HCT116 (cell line): ENCODE measurements at regions not wholly inside any gene's neighbourhood (a gene's known extent, or its start where the extent isn't known, plus 50 kb on each side); places are given as distances from the start of the nearest gene placed in this dataset.

Experiments used
- ATAC-seq: fragments of 200-7000 bp; cut with Tn5 transposase; 2 replicates; pipeline ENCODE4 v1.9.1; 2020; ENCODE audit warnings: mild to moderate bottlenecking, moderate library complexity
- BruUV-seq: library from RNA; stranded (reverse); fragments of 400-500 nt; replicated peaks from 2 replicates; lab custom pipeline; 2021; lab: Mats Ljungman, UMichigan
- CTCF ChIA-PET: fragments of 300-600 bp; sonication (Branson Sonifier 250); formaldehyde crosslinking; loops from one replicate; lab custom pipeline; 2021; ENCODE audit warnings: antibody characterized with exemption; lab: Charles Lee
- POLR2A ChIA-PET: fragments of 300-600, 350-600 bp; sonication (Branson Sonifier 250); formaldehyde crosslinking; loops from one replicate; lab custom pipeline; 2021; ENCODE audit warnings: antibody characterized with exemption; lab: Charles Lee
- RAD21 ChIA-PET, 2 experiments: fragments of 300-600 bp; sonication (Branson Sonifier 250); formaldehyde crosslinking; loops; one replicate each; lab custom pipeline; 2023; ENCODE audit warnings: low total read pairs in 2 of 2; ENCODE audit not compliant: uncharacterized antibody in 2 of 2, unreplicated experiment in 2 of 2, low non-redundant PET in 1 of 2; lab: Charles Lee
- DNase-seq: peaks from one replicate; pipeline ENCODE4 v3.0.0-alpha.2; 2010; ENCODE audit warnings: low read depth, low spot score
- H2AFZ ChIP-seq: fragments of 200-600 bp; shearing (Covaris generic), sonication (generic); 2 replicates; pipeline ENCODE4 v1.6.1; 2017; ENCODE audit warnings: low read depth, mixed run types, mixed read lengths, antibody characterized with exemption, low read length; ENCODE audit not compliant: poor library complexity, severe bottlenecking
- H3K27ac ChIP-seq: 2 replicates; pipeline ENCODE4 v1.5.1; 2012; ENCODE audit warnings: low read depth, low read length
- H3K27me3 ChIP-seq: fragments of 200-600 bp; sonication (generic); 2 replicates; pipeline ENCODE4 v1.6.1; 2016; ENCODE audit warnings: mixed run types, low read length, mixed read lengths; ENCODE audit not compliant: insufficient read depth
- H3K36me3 ChIP-seq, 2 experiments: fragments of 200-500 bp in 1 of 2; fragments of 200-600 bp in 1 of 2; sonication (Bioruptor generic) in 1 of 2; sonication (generic) in 1 of 2; 2 replicates each; pipeline versions ENCODE4 v1.5.1 to v1.6.1; 2014 to 2016; ENCODE audit warnings: low read length in 2 of 2, inconsistent platforms in 1 of 2, mixed read lengths in 1 of 2, mixed run types in 1 of 2; ENCODE audit not compliant: insufficient read depth in 2 of 2, control insufficient read depth in 1 of 2
- H3K4me1 ChIP-seq, 2 experiments: fragments of 200-600 bp in 1 of 2; sonication (generic) in 1 of 2; 2 replicates each; pipeline versions ENCODE4 v1.5.1 to v1.6.1; 2012 to 2017; ENCODE audit warnings: low read length in 2 of 2, inconsistent platforms in 1 of 2, mild to moderate bottlenecking in 1 of 2, mixed read lengths in 1 of 2, mixed run types in 1 of 2, moderate library complexity in 1 of 2; ENCODE audit not compliant: insufficient read depth in 2 of 2, control insufficient read depth in 1 of 2
- H3K4me2 ChIP-seq: fragments of 200-600 bp; sonication (generic); 2 replicates; pipeline ENCODE4 v1.6.1; 2017; ENCODE audit warnings: mixed run types, low read length, mixed read lengths
- H3K4me3 ChIP-seq, 2 experiments: fragments of 200-600 bp in 1 of 2; sonication (generic) in 1 of 2; replicated peaks in 1 of 2; 2 replicates each; pipeline ENCODE4 v1.5.1; 2011 to 2016; ENCODE audit warnings: low read length in 2 of 2, control low read depth in 1 of 2, low read depth in 1 of 2, mild to moderate bottlenecking in 1 of 2, mixed read lengths in 1 of 2, mixed run types in 1 of 2
- H3K79me2 ChIP-seq: fragments of 200-600 bp; sonication (generic); 2 replicates; pipeline ENCODE4 v1.6.1; 2017; ENCODE audit warnings: mild to moderate bottlenecking, mixed run types, low read length, moderate library complexity, mixed read lengths; ENCODE audit not compliant: insufficient read depth
- H3K9ac ChIP-seq: fragments of 200-600 bp; sonication (generic); 2 replicates; pipeline ENCODE4 v1.6.1; 2016; ENCODE audit warnings: low read length, mixed read lengths
- H3K9me2 ChIP-seq: fragments of 200-600 bp; sonication (generic), shearing (Covaris generic); 2 replicates; pipeline ENCODE4 v1.6.1; 2017; ENCODE audit warnings: mixed run types, mild to moderate bottlenecking, moderate library complexity; ENCODE audit not compliant: insufficient read depth
- H3K9me3 ChIP-seq, 2 experiments: fragments of 200-500 bp in 1 of 2; fragments of 200-600 bp in 1 of 2; sonication (Bioruptor generic) in 1 of 2; sonication (generic) in 1 of 2; 2 replicates each; pipeline ENCODE4 v1.6.1; 2014 to 2017; ENCODE audit warnings: low read length in 2 of 2, mixed read lengths in 2 of 2, inconsistent platforms in 1 of 2, low read depth in 1 of 2, mild to moderate bottlenecking in 1 of 2, mixed run types in 1 of 2, moderate library complexity in 1 of 2; ENCODE audit not compliant: control insufficient read depth in 1 of 2, insufficient read depth in 1 of 2
- H4K20me1 ChIP-seq: fragments of 200-600 bp; sonication (generic), shearing (Covaris generic); 2 replicates; pipeline ENCODE4 v1.6.1; 2017; ENCODE audit warnings: mixed run types, mild to moderate bottlenecking, moderate library complexity; ENCODE audit not compliant: insufficient read depth
- CEBPB ChIP-seq: IDR thresholded peaks from 2 replicates; pipeline ENCODE4 v1.6.1; 2012; ENCODE audit warnings: low read depth
- EGR1 ChIP-seq: IDR thresholded peaks from 2 replicates; pipeline ENCODE4 v1.6.1; 2012; ENCODE audit warnings: low read depth
- ELF1 ChIP-seq: IDR thresholded peaks from 2 replicates; pipeline ENCODE4 v1.6.1; 2012; ENCODE audit warnings: low read depth, borderline replicate concordance
- EZH2 ChIP-seq: fragments of 200-600 bp; sonication (generic); IDR thresholded peaks from 2 replicates; pipeline ENCODE4 v1.6.1; 2017; ENCODE audit warnings: antibody characterized with exemption, mixed run types
- FOSL1 ChIP-seq: IDR thresholded peaks from 2 replicates; pipeline ENCODE4 v1.6.1; 2012; ENCODE audit warnings: low read depth
- JUND ChIP-seq: IDR thresholded peaks from 2 replicates; pipeline ENCODE4 v1.6.1; 2012
- POLR2A ChIP-seq: IDR thresholded peaks from 2 replicates; pipeline ENCODE4 v1.7.0; 2011; ENCODE audit warnings: borderline replicate concordance; ENCODE audit not compliant: insufficient read depth, insufficient read length; ENCODE audit errors: extremely low read depth
- POLR2AphosphoS5 ChIP-seq: IDR thresholded peaks from 2 replicates; pipeline ENCODE4 v1.6.1; 2011; ENCODE audit warnings: mild to moderate bottlenecking, low read depth, low read length, moderate library complexity
- SIN3A ChIP-seq: IDR thresholded peaks from 2 replicates; pipeline ENCODE4 v1.6.1; 2012; ENCODE audit warnings: low read depth
- SP1 ChIP-seq: IDR thresholded peaks from 2 replicates; pipeline ENCODE4 v1.6.1; 2012; ENCODE audit warnings: low read depth
- SRF ChIP-seq: IDR thresholded peaks from 2 replicates; pipeline ENCODE4 v1.6.1; 2012; ENCODE audit warnings: low read depth
- TCF7L2 ChIP-seq: IDR thresholded peaks from 2 replicates; pipeline ENCODE4 v1.7.0; 2011; ENCODE audit warnings: borderline replicate concordance, inconsistent platforms; ENCODE audit not compliant: insufficient read depth, insufficient read length; ENCODE audit errors: extremely low read depth
- YY1 ChIP-seq: IDR thresholded peaks from 2 replicates; pipeline ENCODE4 v1.6.1; 2011; ENCODE audit warnings: low read length, low read depth, moderate library complexity, mild to moderate bottlenecking; ENCODE audit not compliant: insufficient replicate concordance; ENCODE audit errors: extremely low read depth
- ZFX ChIP-seq: fragments of 450-650 bp; IDR thresholded peaks from 2 replicates; pipeline ENCODE4 v1.6.1; 2017
- ZNF274 ChIP-seq: fragments of 200-500 bp; sonication (Bioruptor generic); IDR thresholded peaks from 2 replicates; pipeline ENCODE4 v1.6.1; 2014; ENCODE audit warnings: mild to moderate bottlenecking, low read depth, low read length, inconsistent platforms
- intact Hi-C: fragments of 100-400 bp; cut with micrococcal nuclease; formaldehyde crosslinking; loops from 2 replicates; pipeline ENCODE4 v1.10.0; 2022
- TF ChIP-seq, protein P1 (sequence below), 3 experiments: fragments of 200-600 bp in 1 of 3; sonication (generic) in 1 of 3; IDR thresholded peaks in 2 of 3; conservative IDR thresholded peaks in 1 of 3; 2 replicates each; pipeline ENCODE4 v1.5.1; 2012 to 2017; ENCODE audit warnings: low read depth in 2 of 3, low read length in 2 of 3, antibody characterized with exemption in 1 of 3, borderline replicate concordance in 1 of 3, control low read depth in 1 of 3, mild to moderate bottlenecking in 1 of 3, mixed read lengths in 1 of 3, mixed run types in 1 of 3, moderate library complexity in 1 of 3; ENCODE audit not compliant: insufficient read depth in 1 of 3
- TF ChIP-seq, protein P2 (sequence below): IDR thresholded peaks from 2 replicates; pipeline ENCODE4 v1.6.1; 2012; ENCODE audit warnings: low read depth
- TF ChIP-seq, protein P3 (sequence below): IDR thresholded peaks from 2 replicates; pipeline ENCODE4 v1.6.1; 2012
- TF ChIP-seq, protein P4 (sequence below): IDR thresholded peaks from 2 replicates; pipeline ENCODE4 v1.6.1; 2012
- TF ChIP-seq, protein P5 (sequence below): IDR thresholded peaks from 2 replicates; pipeline ENCODE4 v1.6.1; 2011; ENCODE audit warnings: mild to moderate bottlenecking, low read length, moderate library complexity; ENCODE audit not compliant: insufficient replicate concordance; ENCODE audit errors: extremely low read depth

DNA sequence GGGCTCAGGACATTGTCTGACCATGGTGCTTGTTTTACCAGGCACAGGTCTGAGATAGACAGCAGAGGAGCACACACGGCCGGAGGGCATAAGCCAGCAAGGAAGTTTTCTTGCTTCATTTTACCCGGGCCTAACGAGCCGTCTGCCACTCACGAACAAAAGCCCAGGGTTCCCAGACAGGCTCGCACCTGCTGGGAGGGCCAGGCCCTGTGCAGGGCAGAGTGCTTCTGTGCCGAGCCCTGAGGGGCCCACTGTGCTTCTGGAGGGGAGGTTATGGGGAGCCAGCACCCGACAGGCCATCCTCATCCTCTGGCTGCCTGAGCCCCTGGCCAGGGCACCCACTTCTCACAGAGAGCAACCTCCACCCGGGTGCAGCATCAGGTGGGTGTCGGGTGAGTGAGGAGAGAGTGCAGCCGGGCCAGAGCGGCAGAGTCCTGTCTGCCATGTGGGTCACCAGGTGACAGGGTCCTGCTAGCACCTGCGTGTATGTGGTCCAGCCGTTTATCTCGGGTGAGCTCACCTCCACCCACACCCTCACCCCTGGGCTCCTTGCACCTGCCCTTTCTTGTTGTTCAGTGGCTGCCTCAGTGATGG, 297.9 kb downstream of the NDUFA10 start:
- TF ChIP-seq, protein P1, sequence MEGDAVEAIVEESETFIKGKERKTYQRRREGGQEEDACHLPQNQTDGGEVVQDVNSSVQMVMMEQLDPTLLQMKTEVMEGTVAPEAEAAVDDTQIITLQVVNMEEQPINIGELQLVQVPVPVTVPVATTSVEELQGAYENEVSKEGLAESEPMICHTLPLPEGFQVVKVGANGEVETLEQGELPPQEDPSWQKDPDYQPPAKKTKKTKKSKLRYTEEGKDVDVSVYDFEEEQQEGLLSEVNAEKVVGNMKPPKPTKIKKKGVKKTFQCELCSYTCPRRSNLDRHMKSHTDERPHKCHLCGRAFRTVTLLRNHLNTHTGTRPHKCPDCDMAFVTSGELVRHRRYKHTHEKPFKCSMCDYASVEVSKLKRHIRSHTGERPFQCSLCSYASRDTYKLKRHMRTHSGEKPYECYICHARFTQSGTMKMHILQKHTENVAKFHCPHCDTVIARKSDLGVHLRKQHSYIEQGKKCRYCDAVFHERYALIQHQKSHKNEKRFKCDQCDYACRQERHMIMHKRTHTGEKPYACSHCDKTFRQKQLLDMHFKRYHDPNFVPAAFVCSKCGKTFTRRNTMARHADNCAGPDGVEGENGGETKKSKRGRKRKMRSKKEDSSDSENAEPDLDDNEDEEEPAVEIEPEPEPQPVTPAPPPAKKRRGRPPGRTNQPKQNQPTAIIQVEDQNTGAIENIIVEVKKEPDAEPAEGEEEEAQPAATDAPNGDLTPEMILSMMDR (IDR thresholded peaks at IDR 0.05 in 2 of 3, conservative IDR thresholded peaks at IDR 0.05 in 1 of 3; ENCODE audit: borderline replicate concordance in 1 of 3, insufficient read depth in 1 of 3, low read depth in 2 of 3, low read length in 2 of 3) = no peak
- TF ChIP-seq TCF7L2 = no peak
- TF ChIP-seq SIN3A = no peak
- TF ChIP-seq YY1 = no peak
- TF ChIP-seq, protein P2, sequence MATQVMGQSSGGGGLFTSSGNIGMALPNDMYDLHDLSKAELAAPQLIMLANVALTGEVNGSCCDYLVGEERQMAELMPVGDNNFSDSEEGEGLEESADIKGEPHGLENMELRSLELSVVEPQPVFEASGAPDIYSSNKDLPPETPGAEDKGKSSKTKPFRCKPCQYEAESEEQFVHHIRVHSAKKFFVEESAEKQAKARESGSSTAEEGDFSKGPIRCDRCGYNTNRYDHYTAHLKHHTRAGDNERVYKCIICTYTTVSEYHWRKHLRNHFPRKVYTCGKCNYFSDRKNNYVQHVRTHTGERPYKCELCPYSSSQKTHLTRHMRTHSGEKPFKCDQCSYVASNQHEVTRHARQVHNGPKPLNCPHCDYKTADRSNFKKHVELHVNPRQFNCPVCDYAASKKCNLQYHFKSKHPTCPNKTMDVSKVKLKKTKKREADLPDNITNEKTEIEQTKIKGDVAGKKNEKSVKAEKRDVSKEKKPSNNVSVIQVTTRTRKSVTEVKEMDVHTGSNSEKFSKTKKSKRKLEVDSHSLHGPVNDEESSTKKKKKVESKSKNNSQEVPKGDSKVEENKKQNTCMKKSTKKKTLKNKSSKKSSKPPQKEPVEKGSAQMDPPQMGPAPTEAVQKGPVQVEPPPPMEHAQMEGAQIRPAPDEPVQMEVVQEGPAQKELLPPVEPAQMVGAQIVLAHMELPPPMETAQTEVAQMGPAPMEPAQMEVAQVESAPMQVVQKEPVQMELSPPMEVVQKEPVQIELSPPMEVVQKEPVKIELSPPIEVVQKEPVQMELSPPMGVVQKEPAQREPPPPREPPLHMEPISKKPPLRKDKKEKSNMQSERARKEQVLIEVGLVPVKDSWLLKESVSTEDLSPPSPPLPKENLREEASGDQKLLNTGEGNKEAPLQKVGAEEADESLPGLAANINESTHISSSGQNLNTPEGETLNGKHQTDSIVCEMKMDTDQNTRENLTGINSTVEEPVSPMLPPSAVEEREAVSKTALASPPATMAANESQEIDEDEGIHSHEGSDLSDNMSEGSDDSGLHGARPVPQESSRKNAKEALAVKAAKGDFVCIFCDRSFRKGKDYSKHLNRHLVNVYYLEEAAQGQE = no peak
- no peak for TF ChIP-seq ZFX
- TF ChIP-seq, protein P3, sequence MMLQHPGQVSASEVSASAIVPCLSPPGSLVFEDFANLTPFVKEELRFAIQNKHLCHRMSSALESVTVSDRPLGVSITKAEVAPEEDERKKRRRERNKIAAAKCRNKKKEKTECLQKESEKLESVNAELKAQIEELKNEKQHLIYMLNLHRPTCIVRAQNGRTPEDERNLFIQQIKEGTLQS = no peak
- TF ChIP-seq SRF = no peak
- TF ChIP-seq POLR2A = no peak
- no peak for TF ChIP-seq ELF1
- no peak for TF ChIP-seq CEBPB
- no peak for TF ChIP-seq POLR2AphosphoS5
- TF ChIP-seq EGR1 = no peak
- TF ChIP-seq ZNF274 = no peak
- no peak for TF ChIP-seq FOSL1
- no peak for TF ChIP-seq EZH2
- TF ChIP-seq JUND = no peak
- TF ChIP-seq, protein P4, sequence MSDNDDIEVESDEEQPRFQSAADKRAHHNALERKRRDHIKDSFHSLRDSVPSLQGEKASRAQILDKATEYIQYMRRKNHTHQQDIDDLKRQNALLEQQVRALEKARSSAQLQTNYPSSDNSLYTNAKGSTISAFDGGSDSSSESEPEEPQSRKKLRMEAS = no peak
- TF ChIP-seq, protein P5, sequence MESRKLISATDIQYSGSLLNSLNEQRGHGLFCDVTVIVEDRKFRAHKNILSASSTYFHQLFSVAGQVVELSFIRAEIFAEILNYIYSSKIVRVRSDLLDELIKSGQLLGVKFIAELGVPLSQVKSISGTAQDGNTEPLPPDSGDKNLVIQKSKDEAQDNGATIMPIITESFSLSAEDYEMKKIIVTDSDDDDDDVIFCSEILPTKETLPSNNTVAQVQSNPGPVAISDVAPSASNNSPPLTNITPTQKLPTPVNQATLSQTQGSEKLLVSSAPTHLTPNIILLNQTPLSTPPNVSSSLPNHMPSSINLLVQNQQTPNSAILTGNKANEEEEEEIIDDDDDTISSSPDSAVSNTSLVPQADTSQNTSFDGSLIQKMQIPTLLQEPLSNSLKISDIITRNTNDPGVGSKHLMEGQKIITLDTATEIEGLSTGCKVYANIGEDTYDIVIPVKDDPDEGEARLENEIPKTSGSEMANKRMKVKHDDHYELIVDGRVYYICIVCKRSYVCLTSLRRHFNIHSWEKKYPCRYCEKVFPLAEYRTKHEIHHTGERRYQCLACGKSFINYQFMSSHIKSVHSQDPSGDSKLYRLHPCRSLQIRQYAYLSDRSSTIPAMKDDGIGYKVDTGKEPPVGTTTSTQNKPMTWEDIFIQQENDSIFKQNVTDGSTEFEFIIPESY = no peak
- no peak for TF ChIP-seq SP1
- TF ChIP-seq, all 23 proteins: peak for 0
- intact Hi-C loops = no loop called here
- POLR2A ChIA-PET = no interaction called here
- RAD21 ChIA-PET = no interaction called here
- H3K9ac ChIP-seq = no peak overlapping the region
- no peaks in the 10 kb centered on the region for H3K36me3 ChIP-seq
- no peaks in the 10 kb centered on the region for H3K9me2 ChIP-seq
- H3K79me2 ChIP-seq = no peaks in the 10 kb centered on the region
- no peak overlapping the region for H3K4me2 ChIP-seq
- ATAC-seq (no peak), DNase-seq (no peak)
- no peak overlapping the region for H2AFZ ChIP-seq
- no peak overlapping the region for H3K4me3 ChIP-seq
- no peaks in the 10 kb centered on the region for H3K4me1 ChIP-seq
- BruUV-seq = no TSS peak
- H3K9me3 ChIP-seq = no peaks in the 10 kb centered on the region
- H3K27ac ChIP-seq = no peak overlapping the region
- H4K20me1 ChIP-seq = no peaks in the 10 kb centered on the region
- 0 out of 2 replicates have a peak, but pooled peaks cover 4% of the 10 kb centered on the region for H3K27me3 ChIP-seq
- CTCF ChIA-PET = no interaction called here
